Tibial nerve (tissue), 4 donors: ENCODE measurements at regions not wholly inside any gene's neighbourhood (a gene's known extent, or its start where the extent isn't known, plus 50 kb on each side); places are given as distances from the start of the nearest gene placed in this dataset.

Experiments
- DNase-seq, 2 donors: peaks; one replicate each; pipeline ENCODE4 v3.0.0-alpha.2; 2019; ENCODE audit warnings: low spot score in 2 of 2
- H3K27ac ChIP-seq, 4 donors: fragments of 200-600 bp; sonication (generic) in 3 of 4; one replicate each; pipeline ENCODE4 v1.5.1; 2017 to 2019; ENCODE audit warnings: mild to moderate bottlenecking in 1 of 4
- H3K27me3 ChIP-seq, 2 donors: fragments of 200-600 bp; sonication (generic) in 1 of 2; one replicate each; pipeline versions ENCODE4 v1.5.1 to v1.6.0; 2017 to 2019
- H3K36me3 ChIP-seq, 3 donors: fragments of 200-600 bp; sonication (generic); one replicate each; pipeline ENCODE4 v1.5.1; 2018 to 2019
- H3K4me1 ChIP-seq, 4 donors: fragments of 200-600 bp; sonication (generic) in 3 of 4; one replicate each; pipeline ENCODE4 v1.5.1; 2017 to 2019
- H3K4me3 ChIP-seq, 4 donors: fragments of 200-600 bp; sonication (generic) in 3 of 4; one replicate each; pipeline ENCODE4 v1.5.1; 2017 to 2019; ENCODE audit warnings: mild to moderate bottlenecking in 1 of 4, moderate library complexity in 1 of 4
- H3K9me3 ChIP-seq, 4 donors: fragments of 200-600 bp; sonication (generic) in 3 of 4; one replicate each; pipeline ENCODE4 v1.5.1; 2017 to 2019
- CTCF ChIP-seq, 5 experiments: fragments of 200-600 bp in 3 of 5; fragments of 450-650 bp in 2 of 5; sonication (generic) in 3 of 5; IDR thresholded peaks; one replicate each; pipeline ENCODE4 v1.5.1; 2016 to 2019; ENCODE audit warnings: antibody characterized with exemption in 5 of 5, mild to moderate bottlenecking in 3 of 5, moderate library complexity in 2 of 5
- EP300 ChIP-seq, 2 donors: sonication (generic); formaldehyde crosslinking; IDR thresholded peaks; one replicate each; pipeline ENCODE4 v1.6.1; 2017; ENCODE audit warnings: antibody characterized with exemption in 2 of 2, mild to moderate bottlenecking in 1 of 2
- POLR2A ChIP-seq, 2 donors: fragments of 450-650 bp; IDR thresholded peaks; one replicate each; pipeline ENCODE4 v1.6.1; 2017; ENCODE audit warnings: antibody characterized with exemption in 2 of 2, mild to moderate bottlenecking in 2 of 2, moderate library complexity in 2 of 2
- WGBS, 2 donors: methylation state at CpG; one replicate each; pipeline ENCODE4 v1.1.5; 2018; 5-methylcytosine and 5-hydroxymethylcytosine counted together

GRCh38 chr16:51691109-51691508, 540.0 kb upstream of the SALL1 start:
- TF ChIP-seq CTCF (IDR thresholded peaks at IDR 0.05) = no peak
- no peak for TF ChIP-seq EP300 (IDR thresholded peaks at IDR 0.05)
- TF ChIP-seq POLR2A (IDR thresholded peaks at IDR 0.05) = no peak
- H3K27ac ChIP-seq = no peak overlapping the region
- no peaks in the 10 kb centered on the region for H3K27me3 ChIP-seq
- no peaks in the 10 kb centered on the region for H3K36me3 ChIP-seq
- no peak for DNase-seq
- peaks cover 0 to 24% (median 2%) of the 10 kb centered on the region in 4 donors for H3K9me3 ChIP-seq
- H3K4me1 ChIP-seq = no peaks in the 10 kb centered on the region
- WGBS, 2 donors = 86 to 87% methylated on average over 4 of the region's 4 CpGs
- no peak overlapping the region for H3K4me3 ChIP-seq

- whole genome bisulfite sequencing, 2 donors = 89 to 91% methylated on average over 2 of the region's 2 CpGs
- Histone ChIP-seq H3K27ac (no peak overlapping the region), H3K4me1 (no peaks in the 10 kb centered on the region), H3K36me3 (no peaks in the 10 kb centered on the region), H3K4me3 (no peak overlapping the region), H3K9me3 (no peaks in the 10 kb centered on the region), H3K27me3 (no peaks in the 10 kb centered on the region)
- DNase-seq = no peak
- TF ChIP-seq POLR2A (IDR thresholded peaks at IDR 0.05) (no peak), EP300 (IDR thresholded peaks at IDR 0.05) (no peak), CTCF (IDR thresholded peaks at IDR 0.05) (no peak)
Measured at GRCh38 chr16:51685498-51685897, 534.4 kb upstream of the SALL1 start.

- Histone ChIP-seq H3K36me3 (no peaks in the 10 kb centered on the region), H3K9me3 (no peaks in the 10 kb centered on the region), H3K27me3 (no peaks in the 10 kb centered on the region), H3K4me1 (no peaks in the 10 kb centered on the region), H3K27ac (no peak overlapping the region), H3K4me3 (no peak overlapping the region)
- DNase-seq = no peak
- 22 to 29% methylated on average over 1 of the region's 1 CpG for WGBS, 2 donors
- TF ChIP-seq EP300 (IDR thresholded peaks at IDR 0.05) (no peak), POLR2A (IDR thresholded peaks at IDR 0.05) (no peak), CTCF (IDR thresholded peaks at IDR 0.05) (no peak)
Measured at GRCh38 chr16:51683882-51684281, 532.8 kb upstream of the SALL1 start.

GRCh38 chr16:51682905-51683304, 531.8 kb upstream of the SALL1 start:
- H3K27me3 ChIP-seq = no peaks in the 10 kb centered on the region
- no peaks in the 10 kb centered on the region for H3K4me1 ChIP-seq
- TF ChIP-seq CTCF (IDR thresholded peaks at IDR 0.05) (no peak), EP300 (IDR thresholded peaks at IDR 0.05) (no peak), POLR2A (IDR thresholded peaks at IDR 0.05) (no peak)
- WGBS, 2 donors = 52 to 64% methylated on average over 3 of the region's 3 CpGs
- H3K4me3 ChIP-seq = no peak overlapping the region
- no peak for DNase-seq
- H3K27ac ChIP-seq = no peak overlapping the region
- H3K36me3 ChIP-seq = no peaks in the 10 kb centered on the region
- H3K9me3 ChIP-seq = no peaks in the 10 kb centered on the region

- no peaks in the 10 kb centered on the region for H3K4me1 ChIP-seq
- no peak overlapping the region for H3K27ac ChIP-seq
- WGBS, 2 donors = 47 to 52% methylated on average over 4 of the region's 4 CpGs
- no peaks in the 10 kb centered on the region for H3K9me3 ChIP-seq
- DNase-seq = no peak
- no peaks in the 10 kb centered on the region for H3K36me3 ChIP-seq
- no peak for TF ChIP-seq POLR2A (IDR thresholded peaks at IDR 0.05)
- no peak for TF ChIP-seq CTCF (IDR thresholded peaks at IDR 0.05)
- TF ChIP-seq EP300 (IDR thresholded peaks at IDR 0.05) = no peak
- H3K4me3 ChIP-seq = no peak overlapping the region
- H3K27me3 ChIP-seq = no peaks in the 10 kb centered on the region
Measured at GRCh38 chr16:51674615-51675014, 523.5 kb upstream of the SALL1 start.
